K562 (cell line): ENCODE measurements at regions not wholly inside any gene's neighbourhood (a gene's known extent, or its start where the extent isn't known, plus 50 kb on each side); places are given as distances from the start of the nearest gene placed in this dataset.

Experiments used
- ATAC-seq: fragments of 200-7000 bp; cut with Tn5 transposase; 3 replicates; pipeline ENCODE4 v1.9.1; 2020; ENCODE audit warnings: moderate library complexity
- BruUV-seq: library from RNA; stranded (reverse); fragments of 400-500 nt; replicated peaks from 2 replicates; lab custom pipeline; 2021; lab: Mats Ljungman, UMichigan
- CTCF ChIA-PET: fragments of 300-600 bp; formaldehyde crosslinking; extraction: SDS; loops from one replicate; lab custom pipeline; 2021; ENCODE audit warnings: low intra/inter-chr PET ratio; lab: Yijun Ruan, JAX
- POLR2A ChIA-PET: fragments of 300-600, 350-650 bp; sonication (Branson Sonifier 250); formaldehyde crosslinking; extraction: SDS; loops from one replicate; lab custom pipeline; 2021; ENCODE audit warnings: antibody characterized with exemption, inconsistent platforms; lab: Yijun Ruan, JAX
- DNase-seq, 4 experiments: peaks; one replicate each; pipeline versions ENCODE4 v3.0.0 to v3.0.0-alpha.2; 2011 to 2018; ENCODE audit warnings: low spot score in 3 of 4, mixed read lengths in 3 of 4; ENCODE audit errors: extremely low read depth in 1 of 4
- FAIRE-seq: peaks from 2 replicates; lab custom pipeline; 2011; peaks lifted over from hg19 to GRCh38; lab: Jason Lieb, UNC
- H2AFZ ChIP-seq: 2 replicates; pipeline ENCODE4 v1.6.0; 2011; ENCODE audit warnings: low read depth, low read length, control low read depth, inconsistent platforms
- H3K27ac ChIP-seq: fragments of 200-600 bp; 3 replicates; pipeline ENCODE4 v1.8.0; 2011; ENCODE audit warnings: low read depth, mild to moderate bottlenecking, control low read depth, inconsistent platforms, low read length, moderate library complexity, mixed read lengths; ENCODE audit errors: extremely low read depth
- H3K27me3 ChIP-seq, 2 experiments: fragments of 300-600 bp in 1 of 2; 2 replicates in 1 of 2; 3 replicates in 1 of 2; pipeline versions ENCODE4 v1.6.0 to v1.8.0; 2011; ENCODE audit warnings: inconsistent platforms in 2 of 2, low read length in 2 of 2, mild to moderate bottlenecking in 1 of 2, mixed read lengths in 1 of 2, moderate library complexity in 1 of 2; ENCODE audit not compliant: control insufficient read depth in 2 of 2, insufficient read depth in 2 of 2
- H3K36me3 ChIP-seq: fragments of 300-600 bp; 3 replicates; pipeline ENCODE4 v1.8.0; 2011; ENCODE audit warnings: mild to moderate bottlenecking, low read length, inconsistent platforms; ENCODE audit not compliant: control insufficient read depth, insufficient read depth
- H3K4me1 ChIP-seq, 2 experiments: fragments of 200-600 bp in 1 of 2; replicated peaks in 1 of 2; 2 replicates in 1 of 2; 3 replicates in 1 of 2; pipeline versions ENCODE4 v1.5.1 to v1.8.0; 2011; ENCODE audit warnings: inconsistent platforms in 2 of 2, low read length in 2 of 2, mild to moderate bottlenecking in 1 of 2, mixed read lengths in 1 of 2, moderate library complexity in 1 of 2; ENCODE audit not compliant: control insufficient read depth in 2 of 2, insufficient read depth in 2 of 2
- H3K4me2 ChIP-seq: 2 replicates; pipeline ENCODE4 v1.6.1; 2011; ENCODE audit warnings: low read length, control low read depth, inconsistent platforms, mixed read lengths; ENCODE audit not compliant: insufficient read depth
- H3K4me3 ChIP-seq: fragments of 200-600 bp; sonication (generic), shearing (Covaris generic); 2 replicates; pipeline ENCODE4 v1.5.1; 2016; ENCODE audit warnings: control low read depth, inconsistent platforms
- H3K79me2 ChIP-seq: fragments of 200-600 bp; 3 replicates; pipeline ENCODE4 v1.8.0; 2011; ENCODE audit warnings: low read length, inconsistent platforms; ENCODE audit not compliant: control insufficient read depth, insufficient read depth
- H3K9ac ChIP-seq, 2 experiments: 2 replicates each; pipeline versions ENCODE4 v1.6.0 to v1.6.1; 2011; ENCODE audit warnings: low read depth in 2 of 2, low read length in 2 of 2, control low read depth in 1 of 2, inconsistent platforms in 1 of 2, mild to moderate bottlenecking in 1 of 2, mixed read lengths in 1 of 2; ENCODE audit not compliant: insufficient read depth in 1 of 2
- H3K9me1 ChIP-seq: one replicate; pipeline ENCODE4 v1.6.0; 2011; ENCODE audit warnings: inconsistent platforms, mild to moderate bottlenecking, low read length, moderate library complexity; ENCODE audit not compliant: control insufficient read depth, insufficient read depth
- H3K9me3 ChIP-seq: replicated peaks from 2 replicates; pipeline ENCODE4 v1.5.1; 2011; ENCODE audit warnings: low read depth, low read length, inconsistent platforms; ENCODE audit not compliant: control insufficient read depth, insufficient read depth
- H4K20me1 ChIP-seq: replicated peaks from 2 replicates; pipeline ENCODE4 v1.6.1; 2011; ENCODE audit warnings: low read length, inconsistent platforms, mixed read lengths; ENCODE audit not compliant: control insufficient read depth, insufficient read depth
- DMBX1 ChIP-seq: fragments of 250-450 bp; sonication (Bioruptor Pico); IDR thresholded peaks from 2 replicates; pipeline ENCODE4 v1.8.0; 2022; ENCODE audit warnings: inconsistent platforms, mild to moderate bottlenecking, moderate library complexity, borderline replicate concordance
- GTF2E2 ChIP-seq: fragments of 200-800 bp; sonication (Bioruptor generic); IDR thresholded peaks from 2 replicates; pipeline ENCODE4 v1.6.1; 2016; ENCODE audit warnings: missing genetic modification characterization, missing compliant biosample characterization
- ILF3 ChIP-seq: fragments of 450-650 bp; IDR thresholded peaks from 2 replicates; pipeline ENCODE4 v1.6.1; 2018; ENCODE audit warnings: antibody characterized with exemption, mild to moderate bottlenecking, moderate library complexity, borderline replicate concordance
- STAT5B ChIP-seq: fragments of 250-450 bp; sonication (Bioruptor Pico); IDR thresholded peaks from 2 replicates; pipeline ENCODE4 v1.8.0; 2021; ENCODE audit warnings: mild to moderate bottlenecking, inconsistent platforms
- TCF3 ChIP-seq: sonication (generic); formaldehyde crosslinking; IDR thresholded peaks from 2 replicates; pipeline ENCODE4 v1.4.0; 2020; ENCODE audit warnings: mild to moderate bottlenecking, missing genetic modification reagents
- U2AF1 ChIP-seq: fragments of 200-400 bp; formaldehyde crosslinking; optimal IDR thresholded peaks from 2 replicates; pipeline ENCODE3; 2017; ENCODE audit warnings: mild to moderate bottlenecking, low read depth, low read length, moderate library complexity
- WGBS: fragments of 100-300 bp; shearing (Covaris generic); methylation state at CpG from one replicate; pipeline ENCODE4 v1.1.6; 2016; ENCODE audit warnings: low coverage, mixed read lengths; ENCODE audit not compliant: insufficient coverage; ENCODE audit errors: missing lambda C conversion rate; 5-methylcytosine and 5-hydroxymethylcytosine counted together
- in situ Hi-C: fragments of 300-500 bp; cut with MboI; formaldehyde crosslinking; loops from 4 replicates; pipeline ENCODE4 v1.15.0; 2018; ENCODE audit warnings: inconsistent platforms, mixed read lengths
- intact Hi-C: fragments of 100-400 bp; cut with micrococcal nuclease; formaldehyde crosslinking; loops from 2 replicates; pipeline ENCODE4 v1.14.2; 2022
- TF ChIP-seq, protein P1 (sequence below): sonication (generic); formaldehyde crosslinking; IDR thresholded peaks from 2 replicates; pipeline ENCODE4 v1.8.0; 2023; ENCODE audit warnings: mild to moderate bottlenecking, missing genetic modification reagents
- TF ChIP-seq, protein P2 (sequence below): fragments of 250-450 bp; sonication (Bioruptor Pico); IDR thresholded peaks from 2 replicates; pipeline ENCODE4 v1.5.0; 2021; ENCODE audit warnings: mild to moderate bottlenecking, moderate library complexity
- TF ChIP-seq, protein P3 (sequence below): sonication (generic); formaldehyde crosslinking; IDR thresholded peaks from 2 replicates; pipeline ENCODE4 v1.8.1; 2022; ENCODE audit warnings: missing genetic modification reagents
- TF ChIP-seq, protein P4 (sequence below): IDR thresholded peaks from 3 replicates; pipeline ENCODE4 v1.6.1; 2011; ENCODE audit warnings: borderline replicate concordance, mild to moderate bottlenecking, moderate library complexity; ENCODE audit not compliant: insufficient read length; ENCODE audit errors: extremely low read depth

DNA sequence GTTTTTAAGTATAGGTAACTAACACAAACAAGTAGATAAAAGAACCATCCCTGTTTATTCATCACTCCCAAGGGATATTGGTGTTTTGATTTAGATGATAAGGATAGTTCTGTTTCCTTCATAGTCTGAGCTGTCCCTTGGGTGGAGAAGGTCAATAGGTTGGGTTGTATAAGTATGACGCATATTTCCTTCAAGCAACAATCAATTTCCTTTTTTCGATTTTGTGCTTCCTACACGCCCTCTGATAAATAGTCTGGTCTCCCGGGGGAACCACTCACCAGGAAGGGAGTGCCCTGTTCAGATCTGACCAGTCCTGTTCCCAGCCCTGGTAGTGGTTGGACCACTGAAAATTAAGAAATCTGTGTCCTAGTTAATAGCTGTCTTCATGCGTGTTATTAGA lies 378.8 kb upstream of the FAR2 start:
- 1% methylated on average over 5 of the region's 5 CpGs for WGBS
- TF ChIP-seq, protein P1, sequence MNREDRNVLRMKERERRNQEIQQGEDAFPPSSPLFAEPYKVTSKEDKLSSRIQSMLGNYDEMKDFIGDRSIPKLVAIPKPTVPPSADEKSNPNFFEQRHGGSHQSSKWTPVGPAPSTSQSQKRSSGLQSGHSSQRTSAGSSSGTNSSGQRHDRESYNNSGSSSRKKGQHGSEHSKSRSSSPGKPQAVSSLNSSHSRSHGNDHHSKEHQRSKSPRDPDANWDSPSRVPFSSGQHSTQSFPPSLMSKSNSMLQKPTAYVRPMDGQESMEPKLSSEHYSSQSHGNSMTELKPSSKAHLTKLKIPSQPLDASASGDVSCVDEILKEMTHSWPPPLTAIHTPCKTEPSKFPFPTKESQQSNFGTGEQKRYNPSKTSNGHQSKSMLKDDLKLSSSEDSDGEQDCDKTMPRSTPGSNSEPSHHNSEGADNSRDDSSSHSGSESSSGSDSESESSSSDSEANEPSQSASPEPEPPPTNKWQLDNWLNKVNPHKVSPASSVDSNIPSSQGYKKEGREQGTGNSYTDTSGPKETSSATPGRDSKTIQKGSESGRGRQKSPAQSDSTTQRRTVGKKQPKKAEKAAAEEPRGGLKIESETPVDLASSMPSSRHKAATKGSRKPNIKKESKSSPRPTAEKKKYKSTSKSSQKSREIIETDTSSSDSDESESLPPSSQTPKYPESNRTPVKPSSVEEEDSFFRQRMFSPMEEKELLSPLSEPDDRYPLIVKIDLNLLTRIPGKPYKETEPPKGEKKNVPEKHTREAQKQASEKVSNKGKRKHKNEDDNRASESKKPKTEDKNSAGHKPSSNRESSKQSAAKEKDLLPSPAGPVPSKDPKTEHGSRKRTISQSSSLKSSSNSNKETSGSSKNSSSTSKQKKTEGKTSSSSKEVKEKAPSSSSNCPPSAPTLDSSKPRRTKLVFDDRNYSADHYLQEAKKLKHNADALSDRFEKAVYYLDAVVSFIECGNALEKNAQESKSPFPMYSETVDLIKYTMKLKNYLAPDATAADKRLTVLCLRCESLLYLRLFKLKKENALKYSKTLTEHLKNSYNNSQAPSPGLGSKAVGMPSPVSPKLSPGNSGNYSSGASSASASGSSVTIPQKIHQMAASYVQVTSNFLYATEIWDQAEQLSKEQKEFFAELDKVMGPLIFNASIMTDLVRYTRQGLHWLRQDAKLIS, result no peak
- TF ChIP-seq GTF2E2 (tag), result no peak
- TF ChIP-seq, protein P2, sequence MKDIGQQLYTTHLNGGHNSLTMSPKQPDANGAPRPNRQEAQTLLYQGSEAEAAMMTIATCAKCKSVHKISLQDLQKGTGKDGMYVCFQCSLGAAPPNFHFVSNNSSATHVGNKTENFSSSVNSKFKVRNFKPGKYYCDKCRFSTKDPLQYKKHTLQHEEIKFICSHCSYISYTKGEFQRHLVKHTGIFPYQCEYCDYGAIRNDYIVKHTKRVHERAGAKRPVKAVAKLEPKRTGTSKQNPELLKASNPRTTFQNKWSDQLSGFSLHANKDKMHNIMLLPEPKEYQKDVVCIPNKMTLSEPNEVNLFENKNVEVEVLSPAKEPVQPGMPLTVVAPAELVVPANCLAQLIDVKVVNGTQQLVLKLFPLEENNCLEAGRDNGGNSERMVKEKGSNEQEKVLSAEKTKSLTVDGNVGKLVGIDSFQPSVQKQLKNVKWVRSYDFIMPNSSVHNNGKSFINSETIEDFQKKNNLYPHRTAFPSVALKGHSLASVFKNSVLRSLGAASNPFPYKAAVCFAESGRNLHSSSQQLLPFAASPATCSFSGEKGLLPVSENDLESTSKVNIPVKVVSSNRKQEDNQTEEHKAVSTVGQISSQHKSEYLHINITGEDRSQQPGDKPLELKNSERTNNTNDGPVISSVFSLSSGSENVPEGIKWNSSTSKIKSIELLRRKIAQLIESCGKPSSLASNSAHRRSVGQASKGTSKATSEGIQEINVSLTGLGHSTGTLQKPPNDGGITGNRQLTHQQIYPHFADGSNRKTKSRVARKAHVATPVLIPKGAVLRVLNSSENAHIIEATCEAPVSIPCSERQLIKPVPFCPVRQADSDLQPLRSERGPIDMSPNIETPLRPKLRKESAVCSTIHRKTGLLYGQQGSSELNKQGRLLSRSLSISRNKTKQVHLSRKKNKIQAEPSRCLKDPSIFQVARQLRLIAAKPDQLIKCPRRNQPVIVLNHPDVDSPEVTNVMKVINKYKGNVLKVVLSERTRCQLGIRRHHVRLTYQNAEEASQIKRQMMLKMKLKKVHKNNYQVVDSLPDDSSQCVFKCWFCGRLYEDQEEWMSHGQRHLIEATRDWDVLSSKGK, result no peak
- TF ChIP-seq, protein P3, sequence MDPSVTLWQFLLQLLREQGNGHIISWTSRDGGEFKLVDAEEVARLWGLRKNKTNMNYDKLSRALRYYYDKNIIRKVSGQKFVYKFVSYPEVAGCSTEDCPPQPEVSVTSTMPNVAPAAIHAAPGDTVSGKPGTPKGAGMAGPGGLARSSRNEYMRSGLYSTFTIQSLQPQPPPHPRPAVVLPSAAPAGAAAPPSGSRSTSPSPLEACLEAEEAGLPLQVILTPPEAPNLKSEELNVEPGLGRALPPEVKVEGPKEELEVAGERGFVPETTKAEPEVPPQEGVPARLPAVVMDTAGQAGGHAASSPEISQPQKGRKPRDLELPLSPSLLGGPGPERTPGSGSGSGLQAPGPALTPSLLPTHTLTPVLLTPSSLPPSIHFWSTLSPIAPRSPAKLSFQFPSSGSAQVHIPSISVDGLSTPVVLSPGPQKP (CRISPR knock-in tag), result no peak
- TF ChIP-seq U2AF1, result no peak
- TF ChIP-seq STAT5B (CRISPR knock-in tag), result no peak
- TF ChIP-seq, protein P4, sequence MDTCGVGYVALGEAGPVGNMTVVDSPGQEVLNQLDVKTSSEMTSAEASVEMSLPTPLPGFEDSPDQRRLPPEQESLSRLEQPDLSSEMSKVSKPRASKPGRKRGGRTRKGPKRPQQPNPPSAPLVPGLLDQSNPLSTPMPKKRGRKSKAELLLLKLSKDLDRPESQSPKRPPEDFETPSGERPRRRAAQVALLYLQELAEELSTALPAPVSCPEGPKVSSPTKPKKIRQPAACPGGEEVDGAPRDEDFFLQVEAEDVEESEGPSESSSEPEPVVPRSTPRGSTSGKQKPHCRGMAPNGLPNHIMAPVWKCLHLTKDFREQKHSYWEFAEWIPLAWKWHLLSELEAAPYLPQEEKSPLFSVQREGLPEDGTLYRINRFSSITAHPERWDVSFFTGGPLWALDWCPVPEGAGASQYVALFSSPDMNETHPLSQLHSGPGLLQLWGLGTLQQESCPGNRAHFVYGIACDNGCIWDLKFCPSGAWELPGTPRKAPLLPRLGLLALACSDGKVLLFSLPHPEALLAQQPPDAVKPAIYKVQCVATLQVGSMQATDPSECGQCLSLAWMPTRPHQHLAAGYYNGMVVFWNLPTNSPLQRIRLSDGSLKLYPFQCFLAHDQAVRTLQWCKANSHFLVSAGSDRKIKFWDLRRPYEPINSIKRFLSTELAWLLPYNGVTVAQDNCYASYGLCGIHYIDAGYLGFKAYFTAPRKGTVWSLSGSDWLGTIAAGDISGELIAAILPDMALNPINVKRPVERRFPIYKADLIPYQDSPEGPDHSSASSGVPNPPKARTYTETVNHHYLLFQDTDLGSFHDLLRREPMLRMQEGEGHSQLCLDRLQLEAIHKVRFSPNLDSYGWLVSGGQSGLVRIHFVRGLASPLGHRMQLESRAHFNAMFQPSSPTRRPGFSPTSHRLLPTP, result no peak
- TF ChIP-seq ILF3, result no peak
- TF ChIP-seq TCF3 (CRISPR knock-in tag), result no peak
- TF ChIP-seq DMBX1 (CRISPR knock-in tag), result no peak

More for the DNA sequence above, 378.8 kb upstream of the FAR2 start:
- no peaks in the 10 kb centered on the region for H3K4me1 ChIP-seq
- H4K20me1 ChIP-seq, result no peaks in the 10 kb centered on the region
- H3K36me3 ChIP-seq, result no peaks in the 10 kb centered on the region
- DNase-seq (no peak), FAIRE-seq (no peak), ATAC-seq (no peak)
- no peak overlapping the region for H3K9ac ChIP-seq
- no TSS peak for BruUV-seq
- H3K9me1 ChIP-seq, result no peaks in the 10 kb centered on the region
- no peak overlapping the region for H2AFZ ChIP-seq
- no peak overlapping the region for H3K4me3 ChIP-seq
- in situ Hi-C loops (no loop called here), intact Hi-C loops (no loop called here)
- H3K79me2 ChIP-seq, result no peaks in the 10 kb centered on the region
- no peak overlapping the region for H3K4me2 ChIP-seq
- ChIA-PET POLR2A (no interaction called here), CTCF (no interaction called here)
- no peaks in the 10 kb centered on the region for H3K9me3 ChIP-seq
- no peaks in the 10 kb centered on the region for H3K27me3 ChIP-seq
- no peak overlapping the region for H3K27ac ChIP-seq
